GM21526 (cell line): ENCODE measurements at regions not wholly inside any gene's neighbourhood (a gene's known extent, or its start where the extent isn't known, plus 50 kb on each side); places are given as distances from the start of the nearest gene placed in this dataset.

Experiments
- ATAC-seq: cut with Tn5 transposase; IDR thresholded peaks from one replicate; pipeline ENCODE4 v1.9.1; 2021; ENCODE audit warnings: moderate library complexity; ENCODE audit not compliant: unreplicated experiment, low FRiP score

DNA sequence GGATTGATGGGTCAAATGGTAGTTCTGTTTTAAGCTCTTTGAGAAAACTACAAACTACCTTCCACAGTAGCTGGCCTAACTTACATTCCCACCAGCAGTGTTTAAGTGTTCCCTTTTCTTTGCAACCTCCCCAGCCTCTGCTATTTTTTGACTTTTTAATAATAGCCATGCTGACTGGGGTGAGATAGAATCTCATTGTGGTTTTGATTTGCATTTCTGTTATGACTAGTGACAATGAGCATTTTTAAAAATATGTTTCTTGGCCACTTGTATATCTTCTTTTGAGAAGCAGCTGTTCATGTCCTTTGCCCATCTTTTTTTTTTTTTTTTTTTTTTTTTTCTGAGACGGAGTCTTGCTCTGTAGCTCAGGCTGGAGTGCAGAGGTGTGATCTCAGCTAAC is 155.2 kb upstream of the BMPER start:
- peak; percentile 92 for ATAC-seq

- ATAC-seq = no peak
These were observed 153.9 kb upstream of the BMPER start for GRCh38 chr7:33751443-33751842.

DNA sequence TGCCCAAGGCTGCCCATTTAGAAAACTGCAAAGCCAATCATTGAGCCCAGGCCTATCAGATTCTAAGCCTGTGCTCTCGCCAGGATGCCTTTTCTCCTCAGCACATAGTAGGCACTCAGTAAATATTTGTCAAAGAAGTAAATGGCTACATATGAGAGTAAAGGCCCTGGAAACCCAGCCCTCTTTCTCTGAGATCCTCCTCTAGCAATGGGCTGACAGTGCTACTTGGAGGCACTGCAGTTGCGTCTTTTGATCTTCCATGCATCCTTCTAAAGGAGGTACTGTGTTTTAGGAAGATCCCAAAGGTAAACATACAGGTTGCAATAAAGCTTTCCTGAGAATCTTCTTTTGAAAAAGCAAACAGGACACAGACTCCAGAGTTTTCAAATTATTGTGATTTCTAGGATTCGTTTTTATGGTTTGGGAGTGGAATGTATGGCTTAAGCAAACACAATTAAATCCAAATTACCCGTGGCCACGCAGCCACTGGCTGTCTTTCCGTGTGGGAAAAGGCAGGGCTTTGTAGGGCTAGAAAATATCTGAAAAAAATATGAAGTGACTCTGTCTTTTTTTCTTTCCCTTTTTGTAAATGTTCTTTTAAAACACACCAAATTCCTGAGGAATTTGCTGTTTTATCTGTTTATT is 151.3 kb upstream of the BMPER start:
- ATAC-seq = no peak

DNA sequence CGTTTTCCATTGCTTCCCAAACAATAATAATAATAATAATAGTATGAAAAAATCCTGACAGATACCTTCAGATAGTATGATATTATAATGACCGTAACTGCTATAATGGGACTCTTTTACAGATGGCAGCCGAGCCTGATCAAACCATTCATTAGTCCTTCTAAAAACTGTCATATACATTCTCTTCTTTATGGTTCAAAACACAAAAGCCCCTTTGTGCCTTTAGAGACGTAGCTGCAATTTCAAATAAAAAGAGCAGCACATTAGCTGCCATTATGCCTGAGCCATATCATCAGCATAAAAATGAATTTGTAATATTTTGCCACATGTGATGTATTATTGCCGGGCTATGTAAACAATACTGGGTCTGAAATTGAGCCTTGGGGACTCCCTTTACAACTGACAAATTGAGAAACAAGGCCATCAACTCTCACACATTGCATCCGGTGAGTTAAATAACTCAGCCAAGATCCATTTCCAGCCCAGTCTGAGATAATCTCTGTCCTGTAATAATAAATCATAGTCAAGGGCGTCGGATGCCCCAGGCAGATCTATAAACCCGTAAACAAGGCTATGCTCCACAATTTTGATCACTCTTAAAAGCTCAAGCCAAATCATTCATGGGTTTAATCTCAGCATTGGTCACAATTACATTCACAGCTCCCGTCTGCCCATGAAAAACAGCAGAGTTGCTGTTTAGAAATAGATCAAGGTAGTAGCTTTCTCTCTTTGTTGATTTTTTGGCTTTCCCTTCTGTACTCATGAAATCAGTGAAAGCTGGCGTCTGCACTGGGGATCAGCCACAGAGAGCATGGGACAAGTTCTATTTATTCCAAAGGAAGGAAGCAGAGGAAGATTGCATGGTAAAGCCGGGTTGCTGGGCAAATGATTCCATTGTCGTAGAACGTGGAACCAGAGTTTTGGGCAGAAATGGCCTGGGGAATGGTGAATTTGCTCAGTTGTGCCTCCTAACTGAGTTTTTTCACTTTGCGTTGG is 150.1 kb upstream of the BMPER start:
- no peak for ATAC-seq

- no peak for ATAC-seq
These were observed 148.3 kb upstream of the BMPER start for GRCh38 chr7:33757050-33757449.

DNA sequence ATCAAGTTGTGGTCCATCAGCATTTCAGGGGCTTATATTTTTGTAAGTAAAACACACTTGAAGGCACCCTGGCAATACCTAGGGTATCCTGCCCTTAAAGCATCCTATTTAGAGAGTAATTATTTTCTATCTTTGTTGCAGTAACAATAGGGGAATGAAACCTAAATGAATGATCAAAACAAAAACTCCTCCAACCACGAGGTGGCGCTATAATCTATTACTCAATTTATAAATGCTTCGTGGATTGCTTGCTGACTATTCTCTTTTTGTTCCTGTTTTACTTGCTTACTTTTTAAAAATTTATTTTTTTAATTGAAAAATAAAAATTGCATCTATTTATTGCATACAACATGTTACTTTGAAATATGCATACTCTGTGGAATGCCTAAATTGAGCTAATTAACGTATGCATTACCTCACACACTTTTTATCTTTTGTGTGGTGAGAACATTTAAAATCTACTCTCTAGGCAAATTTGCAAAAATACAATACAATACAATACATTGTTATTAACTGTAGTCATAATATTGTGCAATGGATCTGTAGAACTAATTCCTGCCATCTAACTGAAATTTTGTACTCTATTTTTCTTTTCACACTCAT is 147.7 kb upstream of the BMPER start:
- peak; percentile 51 for ATAC-seq

DNA sequence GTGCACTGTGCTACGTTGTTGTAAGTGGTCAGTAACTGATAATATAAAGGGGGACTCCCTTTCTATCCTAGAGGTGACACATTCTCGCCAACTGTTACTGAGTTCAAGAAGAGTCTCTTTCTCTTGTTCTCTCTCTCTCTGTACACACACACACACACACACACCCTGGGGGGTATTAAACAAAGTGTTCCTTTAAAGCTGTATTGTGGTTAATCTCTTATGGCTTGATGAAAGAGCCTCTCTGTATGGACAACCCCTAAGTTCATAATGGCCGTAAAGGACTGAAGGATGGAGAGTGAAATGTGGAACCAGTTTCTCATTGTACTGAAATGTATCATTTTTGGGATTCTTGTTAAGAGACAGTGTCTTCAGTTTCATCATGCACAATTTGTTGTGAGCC is 145.2 kb upstream of the BMPER start:
- ATAC-seq = no peak

GRCh38 chr7:33760834-33761233 is 144.5 kb upstream of the BMPER start:
- ATAC-seq = no peak

- no peak for ATAC-seq
These were observed 143.8 kb upstream of the BMPER start for GRCh38 chr7:33761449-33762080.

GRCh38 chr7:33762151-33762910 is 143.0 kb upstream of the BMPER start:
- ATAC-seq = no peak

DNA sequence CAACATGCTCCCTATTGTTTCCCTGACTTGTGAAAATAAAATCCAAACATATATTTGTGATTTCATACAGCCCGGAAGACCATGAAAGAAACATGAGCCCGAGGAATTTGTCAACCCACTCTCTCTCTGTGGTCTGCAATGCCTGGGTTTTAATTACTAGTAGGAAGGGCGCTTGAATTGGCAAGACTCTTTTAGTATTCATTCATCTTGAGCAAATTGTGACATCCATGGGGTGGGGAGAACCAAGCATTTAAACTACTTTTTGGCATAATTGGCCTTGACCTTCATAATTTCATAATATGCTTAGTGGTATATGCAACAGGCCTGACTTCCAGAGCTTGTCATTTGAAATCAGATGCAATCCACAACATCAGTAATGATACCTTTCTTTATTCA is 142.4 kb upstream of the BMPER start:
- ATAC-seq = no peak

DNA sequence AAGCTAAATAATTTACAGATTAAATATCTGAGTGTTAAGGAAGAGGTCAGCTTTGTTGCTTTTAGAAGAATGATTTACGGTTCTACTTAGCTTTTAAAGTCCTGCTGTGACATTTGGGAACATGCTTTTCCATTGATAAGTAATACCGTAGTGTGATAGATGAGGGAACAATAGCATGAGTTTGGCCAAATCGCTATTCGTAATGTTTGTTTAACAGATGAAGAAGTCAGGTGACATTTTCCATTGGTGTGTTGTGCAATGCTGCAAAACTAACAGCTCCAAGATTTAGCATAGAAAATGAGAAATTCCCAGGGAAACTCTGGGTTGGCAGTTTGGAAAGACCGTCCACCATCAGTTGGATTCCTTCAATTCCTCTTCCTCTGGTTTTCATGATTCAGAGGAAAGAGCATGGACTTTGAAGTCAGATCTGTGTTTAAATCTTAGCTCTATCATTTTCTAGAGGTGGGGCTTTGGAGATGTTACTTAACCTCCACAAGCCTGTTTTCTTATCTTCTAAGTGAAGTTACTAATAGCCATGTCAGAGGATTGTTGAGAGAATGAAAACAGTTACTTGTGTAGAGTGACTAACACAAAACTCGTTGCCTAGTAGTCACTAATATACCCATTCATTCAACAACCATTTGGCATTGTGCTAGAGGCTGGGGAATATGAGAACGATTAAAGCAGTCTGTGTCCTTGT is 140.4 kb upstream of the BMPER start:
- ATAC-seq = no peak

DNA sequence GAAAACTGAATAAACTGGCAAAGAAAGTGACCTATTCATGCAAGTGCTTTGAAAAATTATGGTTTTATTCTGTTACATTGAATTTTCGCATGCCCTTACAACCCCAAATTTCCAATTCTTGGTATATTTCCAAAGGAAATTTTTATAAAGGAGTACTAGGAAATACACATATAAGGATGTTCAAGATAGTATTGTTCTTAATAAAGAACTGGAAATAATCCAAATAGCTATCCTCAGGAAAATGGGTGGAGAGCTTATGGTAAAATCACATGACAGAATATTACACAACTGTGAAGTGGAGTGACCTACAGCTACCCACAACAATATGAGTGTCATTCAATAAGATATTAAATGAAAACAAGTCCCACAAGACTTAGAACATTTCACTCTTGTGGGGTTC is 138.9 kb upstream of the BMPER start:
- no peak for ATAC-seq

- no peak for ATAC-seq
These were observed 135.4 kb upstream of the BMPER start for GRCh38 chr7:33769930-33770329.

DNA sequence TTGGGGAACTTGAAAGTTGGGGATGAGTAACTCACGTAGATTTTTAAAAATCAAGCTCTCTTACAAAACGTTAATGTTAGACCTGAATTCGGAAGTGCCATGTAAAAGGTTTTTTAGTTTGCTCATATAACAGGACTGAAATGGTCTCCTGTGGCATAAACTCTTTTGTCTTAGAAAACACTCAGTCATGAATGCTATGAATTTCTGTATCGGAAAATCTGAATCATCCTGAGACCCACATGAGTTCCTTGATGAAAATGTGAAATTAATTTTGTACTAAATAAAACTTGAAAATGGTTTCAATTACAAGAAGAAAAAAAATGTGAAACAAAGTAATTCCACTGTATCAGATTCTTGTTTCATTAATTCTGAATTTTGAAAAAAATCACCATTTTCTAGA is 134.8 kb upstream of the BMPER start:
- ATAC-seq = no peak

- ATAC-seq = no peak
These were observed 133.9 kb upstream of the BMPER start for GRCh38 chr7:33771422-33771821.

- ATAC-seq = no peak
These were observed 132.3 kb upstream of the BMPER start for GRCh38 chr7:33773053-33773452.

GRCh38 chr7:33774762-33775523 is 130.4 kb upstream of the BMPER start:
- ATAC-seq = no peak

GRCh38 chr7:33775790-33776189 is 129.5 kb upstream of the BMPER start:
- ATAC-seq = no peak
